ENCODE measurements at regions not wholly inside any gene's neighbourhood (a gene's known extent, or its start where the extent isn't known, plus 50 kb on each side); places are given as distances from the start of the nearest gene placed in this dataset.

DNA sequence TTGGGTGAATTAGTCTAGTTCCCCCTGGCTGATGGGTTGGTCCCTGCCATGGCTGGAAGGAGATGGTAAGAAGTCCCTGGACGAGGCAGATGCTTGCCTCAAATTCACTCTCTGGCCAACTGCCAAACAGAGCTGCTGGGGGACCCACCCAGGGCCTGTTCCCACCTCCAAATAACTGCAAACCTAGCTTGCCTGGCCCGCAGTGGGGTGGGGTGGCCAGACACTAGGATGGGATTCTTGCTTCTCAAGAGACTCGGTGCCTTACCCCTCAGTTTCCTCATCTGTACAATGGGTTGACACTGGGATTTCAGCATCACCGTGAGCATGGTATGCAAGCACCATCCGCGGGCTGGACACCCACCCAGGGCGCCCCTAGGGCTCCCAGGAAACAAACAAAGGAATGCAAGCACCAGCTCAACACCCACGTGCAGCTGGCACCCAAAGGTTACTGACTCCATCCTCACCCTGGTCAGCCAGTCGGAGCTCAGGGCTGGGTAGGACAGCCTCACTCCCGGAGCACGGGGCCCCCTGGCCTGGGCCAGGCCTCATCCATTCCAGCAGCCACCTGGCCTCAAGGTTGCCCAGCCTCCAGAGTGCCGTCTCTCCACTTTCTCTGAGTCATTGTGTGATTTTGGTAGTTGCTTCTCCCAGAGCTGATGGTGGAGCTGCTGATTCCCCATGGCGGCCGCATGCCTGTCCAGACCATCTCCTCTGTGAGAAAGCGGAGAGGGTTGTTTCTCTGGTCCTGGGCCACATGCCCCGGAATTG, 205.2 kb upstream of the RTL1 start:
- TF ChIP-seq EP300 (IDR thresholded peaks at IDR 0.05) (no peak), POLR2A (IDR thresholded peaks at IDR 0.05) (no peak), POLR2AphosphoS5 (IDR thresholded peaks at IDR 0.05) (no peak)
- TF ChIP-seq, protein P1, sequence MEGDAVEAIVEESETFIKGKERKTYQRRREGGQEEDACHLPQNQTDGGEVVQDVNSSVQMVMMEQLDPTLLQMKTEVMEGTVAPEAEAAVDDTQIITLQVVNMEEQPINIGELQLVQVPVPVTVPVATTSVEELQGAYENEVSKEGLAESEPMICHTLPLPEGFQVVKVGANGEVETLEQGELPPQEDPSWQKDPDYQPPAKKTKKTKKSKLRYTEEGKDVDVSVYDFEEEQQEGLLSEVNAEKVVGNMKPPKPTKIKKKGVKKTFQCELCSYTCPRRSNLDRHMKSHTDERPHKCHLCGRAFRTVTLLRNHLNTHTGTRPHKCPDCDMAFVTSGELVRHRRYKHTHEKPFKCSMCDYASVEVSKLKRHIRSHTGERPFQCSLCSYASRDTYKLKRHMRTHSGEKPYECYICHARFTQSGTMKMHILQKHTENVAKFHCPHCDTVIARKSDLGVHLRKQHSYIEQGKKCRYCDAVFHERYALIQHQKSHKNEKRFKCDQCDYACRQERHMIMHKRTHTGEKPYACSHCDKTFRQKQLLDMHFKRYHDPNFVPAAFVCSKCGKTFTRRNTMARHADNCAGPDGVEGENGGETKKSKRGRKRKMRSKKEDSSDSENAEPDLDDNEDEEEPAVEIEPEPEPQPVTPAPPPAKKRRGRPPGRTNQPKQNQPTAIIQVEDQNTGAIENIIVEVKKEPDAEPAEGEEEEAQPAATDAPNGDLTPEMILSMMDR (IDR thresholded peaks at IDR 0.05), result no peak
- H3K4me3 ChIP-seq, result no peak overlapping the region
- H3K27me3 ChIP-seq, result peaks cover 0 to 8% (median 0%) of the 10 kb centered on the region in 3 donors
- intact Hi-C loops (cut with DNase I; ENCODE audit: low total_unique reads), result no loop called here
- H3K9me3 ChIP-seq, result no peaks in the 10 kb centered on the region
- no peaks in the 10 kb centered on the region for H3K4me1 ChIP-seq
- no peak overlapping the region for H3K27ac ChIP-seq
- peak in 1 of 2 donors; percentile 19 for DNase-seq
- 83 to 90% (median 84%) methylated on average over 8 to 16 of the region's 16 CpGs for WGBS, 5 donors
- H3K36me3 ChIP-seq, result no peaks in the 10 kb centered on the region

DNA sequence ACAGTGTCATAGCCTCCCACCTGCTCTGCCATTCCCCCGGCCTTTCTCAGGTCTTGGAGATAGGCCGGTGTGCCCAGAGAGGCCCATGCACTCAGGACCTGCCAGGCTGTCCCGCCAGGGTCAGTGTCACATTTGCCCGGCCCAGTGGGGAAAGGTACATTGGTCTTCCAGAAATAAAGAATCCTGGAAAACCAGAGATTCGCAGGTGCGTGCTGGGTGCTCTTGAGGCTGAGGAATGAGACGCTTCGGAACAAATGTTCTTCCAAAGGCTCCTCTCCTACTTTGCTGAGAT, 205.8 kb upstream of the RTL1 start:
- Histone ChIP-seq H3K4me1 (no peaks in the 10 kb centered on the region), H3K9me3 (no peaks in the 10 kb centered on the region), H3K27ac (no peak overlapping the region), H3K27me3 (peaks cover 0 to 8% (median 0%) of the 10 kb centered on the region in 3 donors), H3K36me3 (no peaks in the 10 kb centered on the region), H3K4me3 (no peak overlapping the region)
- WGBS, 5 donors, result 83 to 94% (median 87%) methylated on average over 8 of the region's 8 CpGs
- intact Hi-C loops (cut with DNase I; ENCODE audit: low total_unique reads), result no loop called here
- no peak for TF ChIP-seq EP300 (IDR thresholded peaks at IDR 0.05)
- no peak for TF ChIP-seq POLR2A (IDR thresholded peaks at IDR 0.05)
- TF ChIP-seq POLR2AphosphoS5 (IDR thresholded peaks at IDR 0.05), result no peak
- TF ChIP-seq, protein P1 (IDR thresholded peaks at IDR 0.05), result no peak
- DNase-seq, result peak in 1 of 2 donors; percentile 19

DNA sequence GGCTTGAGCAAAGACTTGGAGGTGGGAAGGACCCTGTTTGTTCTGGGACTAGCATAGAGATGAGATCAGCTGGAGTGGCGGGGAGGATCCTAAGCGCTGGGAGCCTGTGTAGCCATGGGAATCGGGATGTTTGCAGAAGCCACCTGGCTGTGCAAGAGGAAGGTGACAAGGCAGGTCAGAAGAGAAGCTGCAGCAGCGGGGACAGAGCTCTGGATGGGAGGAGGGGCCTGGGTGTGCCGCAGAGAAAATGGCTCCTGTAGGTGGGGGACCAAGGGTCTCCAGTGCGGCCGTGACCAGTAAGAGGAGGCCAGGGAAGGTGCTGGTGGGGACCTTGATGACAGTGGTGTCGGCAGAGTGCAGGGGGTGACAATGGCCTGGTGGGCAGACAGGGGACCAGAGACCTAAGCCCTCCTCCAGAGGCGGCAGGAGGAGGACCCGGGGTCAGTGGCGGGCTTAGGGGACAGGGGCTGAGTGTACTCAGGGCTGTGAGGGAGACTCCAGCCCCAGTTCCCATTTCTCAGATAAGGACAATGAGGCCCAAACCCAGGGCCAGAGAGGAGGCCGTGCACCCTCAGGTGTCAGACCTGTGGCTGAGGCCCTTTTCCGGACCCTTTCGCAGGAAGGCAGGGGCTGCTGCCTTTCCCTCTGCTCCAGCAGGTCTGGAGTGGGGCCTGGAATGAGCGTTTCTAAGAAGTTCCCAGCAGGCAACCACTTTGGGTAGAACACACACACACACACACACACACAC, 206.6 kb upstream of the RTL1 start:
- DNase-seq, result peak in 1 of 2 donors; percentile 21
- Histone ChIP-seq H3K27me3 (peaks cover 0 to 8% (median 0%) of the 10 kb centered on the region in 3 donors), H3K27ac (no peak overlapping the region), H3K9me3 (no peaks in the 10 kb centered on the region), H3K4me1 (no peaks in the 10 kb centered on the region), H3K36me3 (no peaks in the 10 kb centered on the region), H3K4me3 (no peak overlapping the region)
- no peak for TF ChIP-seq POLR2AphosphoS5 (IDR thresholded peaks at IDR 0.05)
- WGBS, 5 donors, result 60 to 76% (median 72%) methylated on average over 12 to 15 of the region's 15 CpGs
- intact Hi-C loops (cut with DNase I; ENCODE audit: low total_unique reads), result no loop called here

DNA sequence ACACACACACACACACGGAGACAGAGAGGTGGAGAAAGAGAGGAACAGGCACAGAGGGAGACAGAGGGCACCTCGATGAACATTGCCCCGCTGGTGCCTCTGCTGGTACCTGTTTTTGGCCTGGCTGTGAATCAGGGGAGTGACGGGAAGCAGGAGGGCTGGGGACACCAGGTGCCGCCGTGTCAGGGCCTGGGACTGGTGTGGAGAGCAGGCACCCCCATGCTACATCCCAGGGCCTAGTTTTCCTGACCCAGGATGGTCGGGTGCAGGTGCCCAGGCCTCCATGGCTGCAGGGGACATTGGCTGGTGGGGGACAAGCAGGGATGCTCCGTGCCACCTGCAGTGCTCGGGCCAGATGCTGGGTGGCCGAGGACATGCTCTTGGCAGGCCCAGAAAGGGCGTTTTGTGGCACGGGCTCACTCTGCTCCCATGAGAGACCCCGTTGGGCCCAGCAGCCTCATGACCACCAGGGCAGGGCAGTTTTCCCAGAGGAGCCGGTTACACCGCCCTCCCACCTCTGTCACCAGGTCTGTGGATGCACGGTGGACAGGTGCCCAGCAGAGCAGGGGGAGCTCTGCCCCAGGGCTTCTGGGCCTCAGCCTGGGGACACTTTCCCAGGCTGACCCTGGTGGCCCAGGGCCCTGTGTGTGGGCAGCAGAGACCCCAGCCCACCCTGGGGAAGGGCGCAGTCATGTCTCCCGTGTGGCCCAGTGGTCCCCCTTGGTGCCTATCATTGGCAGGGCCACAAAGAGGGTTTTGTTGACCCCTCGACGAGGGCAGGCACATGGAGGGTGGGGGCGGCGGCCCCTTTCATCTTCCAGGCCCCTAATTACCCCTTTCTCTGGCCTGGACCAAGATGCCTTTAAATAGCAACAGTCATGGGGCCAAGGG, 207.5 kb upstream of the RTL1 start:
- H3K9me3 ChIP-seq, result no peaks in the 10 kb centered on the region
- peaks cover 0 to 8% (median 0%) of the 10 kb centered on the region in 3 donors for H3K27me3 ChIP-seq
- no peaks in the 10 kb centered on the region for H3K36me3 ChIP-seq
- DNase-seq, result peak in 1 of 2 donors; percentile 11
- no peak overlapping the region for H3K27ac ChIP-seq
- WGBS, 5 donors, result 70 to 78% (median 76%) methylated on average over 10 to 22 of the region's 22 CpGs
- intact Hi-C loops (cut with DNase I; ENCODE audit: low total_unique reads), result no loop called here
- TF ChIP-seq, protein P1 (IDR thresholded peaks at IDR 0.05), result no peak
- TF ChIP-seq EP300 (IDR thresholded peaks at IDR 0.05), result no peak
- TF ChIP-seq POLR2A (IDR thresholded peaks at IDR 0.05), result no peak
- TF ChIP-seq POLR2AphosphoS5 (IDR thresholded peaks at IDR 0.05), result no peak
- no peak overlapping the region for H3K4me3 ChIP-seq
- no peaks in the 10 kb centered on the region for H3K4me1 ChIP-seq
